ENCODE measurements at regions not wholly inside any gene's neighbourhood (a gene's known extent, or its start where the extent isn't known, plus 50 kb on each side); places are given as distances from the start of the nearest gene placed in this dataset.

DNA sequence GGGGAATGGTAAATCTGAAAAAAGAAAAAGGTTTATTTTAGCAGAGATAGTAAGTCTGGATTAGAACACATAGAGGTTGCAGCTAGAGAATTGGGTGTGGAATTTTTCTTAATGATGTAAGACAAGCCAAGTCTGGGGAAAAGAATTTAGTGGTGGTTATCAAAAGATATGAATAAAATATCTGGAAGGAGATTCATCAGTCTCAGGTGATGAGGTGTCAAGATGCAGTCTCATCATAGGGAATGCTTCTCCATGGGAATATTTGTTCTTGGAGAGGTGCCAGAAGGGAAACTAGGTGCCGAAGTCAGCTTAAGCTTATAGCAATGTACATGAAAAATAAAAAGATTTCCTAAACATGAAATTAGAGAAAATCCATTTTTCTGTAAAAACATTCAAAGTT lies 504.1 kb upstream of the NR3C2 start:
- FAIRE-seq, result no peak
- no peaks in the 10 kb centered on the region for H3K4me1 ChIP-seq (ENCODE audit: control insufficient read depth in 2 of 3, insufficient read depth in 2 of 3, low read depth in 1 of 3, low read length in 3 of 3)

DNA sequence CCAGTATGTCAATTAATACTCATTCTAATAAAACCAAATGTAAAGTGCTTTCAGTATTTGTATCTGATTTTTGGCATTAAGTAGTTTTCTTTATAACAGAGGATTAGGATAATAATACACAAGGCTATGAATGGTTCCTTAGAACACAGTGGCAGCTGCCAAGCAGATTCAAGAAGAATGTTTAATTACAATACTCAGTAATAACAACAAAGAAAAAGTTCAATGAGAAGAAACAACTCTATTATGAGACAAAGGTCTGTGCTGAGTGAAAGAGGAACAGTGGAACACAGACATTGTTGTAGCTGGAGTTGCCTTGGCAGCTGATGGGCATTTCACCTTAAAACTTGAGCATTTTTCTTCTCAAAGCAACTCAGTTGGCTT lies 502.6 kb upstream of the NR3C2 start:
- intact Hi-C loops (cut with DNase I), result no loop called here
- H3K4me1 ChIP-seq (ENCODE audit: control insufficient read depth in 2 of 3, insufficient read depth in 2 of 3, low read depth in 1 of 3, low read length in 3 of 3), result no peaks in the 10 kb centered on the region
- DNase-seq (no peak), FAIRE-seq (no peak)
- H3K27ac ChIP-seq (ENCODE audit: low read depth in 2 of 2, low read length in 2 of 2), result no peak overlapping the region
- TF ChIP-seq, protein P1, sequence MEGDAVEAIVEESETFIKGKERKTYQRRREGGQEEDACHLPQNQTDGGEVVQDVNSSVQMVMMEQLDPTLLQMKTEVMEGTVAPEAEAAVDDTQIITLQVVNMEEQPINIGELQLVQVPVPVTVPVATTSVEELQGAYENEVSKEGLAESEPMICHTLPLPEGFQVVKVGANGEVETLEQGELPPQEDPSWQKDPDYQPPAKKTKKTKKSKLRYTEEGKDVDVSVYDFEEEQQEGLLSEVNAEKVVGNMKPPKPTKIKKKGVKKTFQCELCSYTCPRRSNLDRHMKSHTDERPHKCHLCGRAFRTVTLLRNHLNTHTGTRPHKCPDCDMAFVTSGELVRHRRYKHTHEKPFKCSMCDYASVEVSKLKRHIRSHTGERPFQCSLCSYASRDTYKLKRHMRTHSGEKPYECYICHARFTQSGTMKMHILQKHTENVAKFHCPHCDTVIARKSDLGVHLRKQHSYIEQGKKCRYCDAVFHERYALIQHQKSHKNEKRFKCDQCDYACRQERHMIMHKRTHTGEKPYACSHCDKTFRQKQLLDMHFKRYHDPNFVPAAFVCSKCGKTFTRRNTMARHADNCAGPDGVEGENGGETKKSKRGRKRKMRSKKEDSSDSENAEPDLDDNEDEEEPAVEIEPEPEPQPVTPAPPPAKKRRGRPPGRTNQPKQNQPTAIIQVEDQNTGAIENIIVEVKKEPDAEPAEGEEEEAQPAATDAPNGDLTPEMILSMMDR (IDR thresholded peaks at IDR 0.05; ENCODE audit: borderline replicate concordance, extremely low read depth, insufficient read depth), result no peak
- H3K4me3 ChIP-seq (ENCODE audit: low read length in 3 of 3), result no peak overlapping the region
- no peaks in the 10 kb centered on the region for H3K9me3 ChIP-seq (ENCODE audit: control insufficient read depth in 2 of 3, insufficient read depth in 1 of 3, low read length in 3 of 3)
- no peak overlapping the region for H3K9ac ChIP-seq (ENCODE audit: low read length in 3 of 3)
- no peaks in the 10 kb centered on the region for H3K36me3 ChIP-seq (ENCODE audit: control insufficient read depth in 2 of 3, insufficient read depth in 3 of 3, low read length in 3 of 3)
- no peaks in the 10 kb centered on the region for H3K27me3 ChIP-seq (ENCODE audit: control insufficient read depth, insufficient read depth, low read length)

More for the DNA sequence above, 504.1 kb upstream of the NR3C2 start:
- intact Hi-C loops (cut with DNase I), result no loop called here
- H3K36me3 ChIP-seq (ENCODE audit: control insufficient read depth in 2 of 3, insufficient read depth in 3 of 3, low read length in 3 of 3), result no peaks in the 10 kb centered on the region
- no peaks in the 10 kb centered on the region for H3K27me3 ChIP-seq (ENCODE audit: control insufficient read depth, insufficient read depth, low read length)
- no peak overlapping the region for H3K4me3 ChIP-seq (ENCODE audit: low read length in 3 of 3)
- H3K9me3 ChIP-seq (ENCODE audit: control insufficient read depth in 2 of 3, insufficient read depth in 1 of 3, low read length in 3 of 3), result no peaks in the 10 kb centered on the region
- TF ChIP-seq, protein P1 (IDR thresholded peaks at IDR 0.05; ENCODE audit: borderline replicate concordance, extremely low read depth, insufficient read depth), result no peak
- no peak overlapping the region for H3K9ac ChIP-seq (ENCODE audit: low read length in 3 of 3)
- no peak for DNase-seq
- H3K27ac ChIP-seq (ENCODE audit: low read depth in 2 of 2, low read length in 2 of 2), result no peak overlapping the region

DNA sequence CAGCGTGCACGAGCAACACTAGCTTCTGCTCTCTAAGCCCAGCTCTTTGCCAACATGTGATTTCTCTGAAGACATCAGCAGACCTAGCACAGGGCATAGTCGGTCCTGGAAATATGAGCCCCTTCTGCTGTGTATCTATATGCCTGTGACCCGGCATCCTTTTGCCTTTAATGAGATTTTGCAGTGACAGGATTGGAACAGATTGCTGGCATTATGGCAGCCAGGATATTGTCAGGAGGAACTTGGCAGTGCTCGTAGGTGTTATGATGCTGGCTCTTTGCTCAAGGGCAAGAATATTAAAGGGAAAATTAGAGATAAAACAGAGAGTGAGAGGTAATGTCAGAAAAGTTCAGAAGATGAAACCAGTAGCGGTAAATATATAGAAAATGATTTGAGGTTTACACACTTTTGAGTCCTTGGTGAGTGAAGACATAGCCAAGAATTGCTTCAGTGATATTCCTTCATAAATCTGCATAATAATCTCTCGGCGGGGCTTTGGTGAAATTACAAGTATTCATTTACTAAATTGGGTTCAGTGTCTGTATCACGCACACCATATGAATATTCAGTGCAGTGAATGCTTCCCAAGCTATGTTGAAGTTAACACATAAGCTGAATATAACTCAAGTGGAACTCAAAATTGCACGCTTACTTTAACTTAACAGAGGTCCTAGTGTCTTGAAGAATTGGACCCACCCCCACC lies 502.1 kb upstream of the NR3C2 start:
- FAIRE-seq (no peak), DNase-seq (no peak)
- intact Hi-C loops (cut with DNase I), result no loop called here
- no peak overlapping the region for H3K9ac ChIP-seq (ENCODE audit: low read length in 3 of 3)
- no peaks in the 10 kb centered on the region for H3K4me1 ChIP-seq (ENCODE audit: control insufficient read depth in 2 of 3, insufficient read depth in 2 of 3, low read depth in 1 of 3, low read length in 3 of 3)
- H3K4me3 ChIP-seq (ENCODE audit: low read length in 3 of 3), result no peak overlapping the region
- TF ChIP-seq, protein P1 (IDR thresholded peaks at IDR 0.05; ENCODE audit: borderline replicate concordance, extremely low read depth, insufficient read depth), result no peak
- H3K9me3 ChIP-seq (ENCODE audit: control insufficient read depth in 2 of 3, insufficient read depth in 1 of 3, low read length in 3 of 3), result no peaks in the 10 kb centered on the region
- no peak overlapping the region for H3K27ac ChIP-seq (ENCODE audit: low read depth in 2 of 2, low read length in 2 of 2)
- no peaks in the 10 kb centered on the region for H3K27me3 ChIP-seq (ENCODE audit: control insufficient read depth, insufficient read depth, low read length)
- H3K36me3 ChIP-seq (ENCODE audit: control insufficient read depth in 2 of 3, insufficient read depth in 3 of 3, low read length in 3 of 3), result no peaks in the 10 kb centered on the region
